ENCODE measurements at regions not wholly inside any gene's neighbourhood (a gene's known extent, or its start where the extent isn't known, plus 50 kb on each side); places are given as distances from the start of the nearest gene placed in this dataset.

GRCh38 chr11:115555336-115556090 lies 51.3 kb upstream of the CADM1 start:
- TF ChIP-seq EZH2 (IDR thresholded peaks at IDR 0.05; ENCODE audit: borderline replicate concordance, low read length), result no peak
- TF ChIP-seq, protein P1, sequence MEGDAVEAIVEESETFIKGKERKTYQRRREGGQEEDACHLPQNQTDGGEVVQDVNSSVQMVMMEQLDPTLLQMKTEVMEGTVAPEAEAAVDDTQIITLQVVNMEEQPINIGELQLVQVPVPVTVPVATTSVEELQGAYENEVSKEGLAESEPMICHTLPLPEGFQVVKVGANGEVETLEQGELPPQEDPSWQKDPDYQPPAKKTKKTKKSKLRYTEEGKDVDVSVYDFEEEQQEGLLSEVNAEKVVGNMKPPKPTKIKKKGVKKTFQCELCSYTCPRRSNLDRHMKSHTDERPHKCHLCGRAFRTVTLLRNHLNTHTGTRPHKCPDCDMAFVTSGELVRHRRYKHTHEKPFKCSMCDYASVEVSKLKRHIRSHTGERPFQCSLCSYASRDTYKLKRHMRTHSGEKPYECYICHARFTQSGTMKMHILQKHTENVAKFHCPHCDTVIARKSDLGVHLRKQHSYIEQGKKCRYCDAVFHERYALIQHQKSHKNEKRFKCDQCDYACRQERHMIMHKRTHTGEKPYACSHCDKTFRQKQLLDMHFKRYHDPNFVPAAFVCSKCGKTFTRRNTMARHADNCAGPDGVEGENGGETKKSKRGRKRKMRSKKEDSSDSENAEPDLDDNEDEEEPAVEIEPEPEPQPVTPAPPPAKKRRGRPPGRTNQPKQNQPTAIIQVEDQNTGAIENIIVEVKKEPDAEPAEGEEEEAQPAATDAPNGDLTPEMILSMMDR (conservative IDR thresholded peaks at IDR 0.05 in 1 of 2, IDR thresholded peaks at IDR 0.05 in 1 of 2; ENCODE audit: extremely low read depth in 1 of 2, insufficient read depth in 1 of 2, low read depth in 1 of 2, low read length in 2 of 2), result no peak

Measured in mammary epithelial cell (primary cell).